ENCODE measurements at regions not wholly inside any gene's neighbourhood (a gene's known extent, or its start where the extent isn't known, plus 50 kb on each side); places are given as distances from the start of the nearest gene placed in this dataset.

GRCh38 chr7:128178611-128179010 lies 62.5 kb upstream of the LEP start:
- Histone ChIP-seq H3K4me2 (ENCODE audit: low read length) (peak overlapping the region; percentile 23; the same call in 1 of the 2 replicates), H3K9me3 (ENCODE audit: low read length) (no peaks in the 10 kb centered on the region), H3K27ac (ENCODE audit: low read depth, low read length, poor library complexity, severe bottlenecking) (no peak overlapping the region), H3K4me1 (ENCODE audit: insufficient read depth, low read length, poor library complexity, severe bottlenecking) (peaks cover 11% of the 10 kb centered on the region), H3K4me3 (ENCODE audit: low read depth, low read length, poor library complexity, severe bottlenecking) (no peak overlapping the region), H2AFZ (ENCODE audit: low read length) (no peak overlapping the region), H3K36me3 (ENCODE audit: insufficient read depth, low read length) (no peaks in the 10 kb centered on the region), H3K79me2 (ENCODE audit: insufficient read depth, low read depth, low read length) (no peaks in the 10 kb centered on the region), H3K9me2 (ENCODE audit: insufficient read depth, low read length) (no peaks in the 10 kb centered on the region), H4K20me1 (ENCODE audit: insufficient read depth, low read length) (no peaks in the 10 kb centered on the region)
- ChIA-PET CTCF (ENCODE audit: unreplicated experiment) (interaction anchor here (0.6 to 1.7 kb wide), 2 partner anchors 31 to 196 kb away, joined by 3 to 4 read pairs; no protein-coding TSS in a partner anchor), POLR2A (interaction anchor here (0.6 to 1.4 kb wide), 3 partner anchors 14 to 1664 kb away, joined by 3 to 4 read pairs (median 3); no protein-coding TSS in a partner anchor)
- peak; percentile 68 for DNase-seq (ENCODE audit: low spot score)
- TF ChIP-seq, protein P1, sequence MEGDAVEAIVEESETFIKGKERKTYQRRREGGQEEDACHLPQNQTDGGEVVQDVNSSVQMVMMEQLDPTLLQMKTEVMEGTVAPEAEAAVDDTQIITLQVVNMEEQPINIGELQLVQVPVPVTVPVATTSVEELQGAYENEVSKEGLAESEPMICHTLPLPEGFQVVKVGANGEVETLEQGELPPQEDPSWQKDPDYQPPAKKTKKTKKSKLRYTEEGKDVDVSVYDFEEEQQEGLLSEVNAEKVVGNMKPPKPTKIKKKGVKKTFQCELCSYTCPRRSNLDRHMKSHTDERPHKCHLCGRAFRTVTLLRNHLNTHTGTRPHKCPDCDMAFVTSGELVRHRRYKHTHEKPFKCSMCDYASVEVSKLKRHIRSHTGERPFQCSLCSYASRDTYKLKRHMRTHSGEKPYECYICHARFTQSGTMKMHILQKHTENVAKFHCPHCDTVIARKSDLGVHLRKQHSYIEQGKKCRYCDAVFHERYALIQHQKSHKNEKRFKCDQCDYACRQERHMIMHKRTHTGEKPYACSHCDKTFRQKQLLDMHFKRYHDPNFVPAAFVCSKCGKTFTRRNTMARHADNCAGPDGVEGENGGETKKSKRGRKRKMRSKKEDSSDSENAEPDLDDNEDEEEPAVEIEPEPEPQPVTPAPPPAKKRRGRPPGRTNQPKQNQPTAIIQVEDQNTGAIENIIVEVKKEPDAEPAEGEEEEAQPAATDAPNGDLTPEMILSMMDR (conservative IDR thresholded peaks at IDR 0.05; ENCODE audit: low read length), result no peak
- no peak for TF ChIP-seq EZH2phosphoT487 (IDR thresholded peaks at IDR 0.05; ENCODE audit: borderline replicate concordance, low read depth, low read length)
- no TSS peak for BruUV-seq (replicated peaks)
- intact Hi-C loops (cut with micrococcal nuclease; ENCODE audit: unreplicated experiment), result no loop called here

DNA sequence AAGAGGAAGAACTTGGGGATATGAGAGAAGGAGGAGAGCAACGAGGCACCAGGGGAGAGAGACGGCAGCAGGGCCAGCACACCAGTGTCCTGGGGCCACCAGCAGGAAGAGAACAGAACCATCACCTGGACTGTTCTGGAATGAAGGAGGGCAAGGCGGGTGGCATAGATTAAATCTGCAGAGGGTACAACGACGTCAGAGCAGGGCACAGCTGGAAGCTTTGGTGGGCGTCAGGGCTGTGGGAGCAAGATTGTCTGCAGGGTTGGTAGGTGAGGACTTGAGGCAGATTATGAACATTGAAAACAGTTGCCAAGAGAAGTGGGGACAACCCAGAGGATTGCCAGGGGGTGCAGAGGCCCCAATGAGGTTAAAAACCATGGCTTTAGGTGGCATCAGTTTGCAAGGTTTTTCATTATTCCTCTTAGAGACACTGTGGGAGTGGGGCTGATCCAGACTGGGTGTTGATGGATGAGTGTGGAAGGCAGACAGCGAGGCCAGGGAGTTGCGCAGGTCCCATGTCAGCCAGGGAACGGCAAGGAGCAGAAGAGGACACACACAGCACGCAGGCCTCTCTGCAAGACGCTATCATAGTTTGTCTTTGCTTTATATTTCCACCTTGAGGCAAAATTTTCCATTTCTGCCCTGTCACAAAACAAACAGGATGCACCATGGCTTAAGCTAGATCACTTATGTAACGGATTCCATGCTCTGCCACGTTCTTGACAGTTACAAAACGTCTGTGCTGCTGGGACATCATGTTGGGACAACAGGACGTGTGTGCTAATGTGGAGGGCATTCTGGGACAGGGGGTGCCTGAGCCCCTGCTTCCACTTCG lies 52.5 kb upstream of the LEP start:
- H4K20me1 ChIP-seq (ENCODE audit: insufficient read depth, low read length), result no peaks in the 10 kb centered on the region
- H3K9me2 ChIP-seq (ENCODE audit: insufficient read depth, low read length), result no peaks in the 10 kb centered on the region
- H3K4me3 ChIP-seq (ENCODE audit: low read depth, low read length, poor library complexity, severe bottlenecking), result no peak overlapping the region
- CTCF ChIA-PET (ENCODE audit: unreplicated experiment), result no interaction called here
- H3K79me2 ChIP-seq (ENCODE audit: insufficient read depth, low read depth, low read length), result no peaks in the 10 kb centered on the region
- TF ChIP-seq, protein P1 (conservative IDR thresholded peaks at IDR 0.05; ENCODE audit: low read length), result no peak
- TF ChIP-seq EZH2phosphoT487 (IDR thresholded peaks at IDR 0.05; ENCODE audit: borderline replicate concordance, low read depth, low read length), result no peak
- no peak overlapping the region for H2AFZ ChIP-seq (ENCODE audit: low read length)
- H3K4me1 ChIP-seq (ENCODE audit: insufficient read depth, low read length, poor library complexity, severe bottlenecking), result no peaks in the 10 kb centered on the region
- BruUV-seq (replicated peaks), result no TSS peak
- intact Hi-C loops (cut with micrococcal nuclease; ENCODE audit: unreplicated experiment), result no loop called here
- DNase-seq (ENCODE audit: low spot score), result no peak
- H3K4me2 ChIP-seq (ENCODE audit: low read length), result no peak overlapping the region
- no peaks in the 10 kb centered on the region for H3K36me3 ChIP-seq (ENCODE audit: insufficient read depth, low read length)
- 0 out of 2 replicates have a peak, but pooled peaks cover 4% of the 10 kb centered on the region for H3K9me3 ChIP-seq (ENCODE audit: low read length)
- H3K27ac ChIP-seq (ENCODE audit: low read depth, low read length, poor library complexity, severe bottlenecking), result no peak overlapping the region
- POLR2A ChIA-PET, result no interaction called here
